Effector CD4-positive, alpha-beta T cell (primary cell): ENCODE measurements at regions not wholly inside any gene's neighbourhood (a gene's known extent, or its start where the extent isn't known, plus 50 kb on each side); places are given as distances from the start of the nearest gene placed in this dataset.
"Not testable (repeated sequence)": the region's sequence is repeated elsewhere in the genome, so short reads cannot be mapped to it uniquely, and the experiment has no call there.

ENCODE experiments used
- DNase-seq: peaks from one replicate; pipeline ENCODE4 v3.0.0-alpha.2; 2020

DNA sequence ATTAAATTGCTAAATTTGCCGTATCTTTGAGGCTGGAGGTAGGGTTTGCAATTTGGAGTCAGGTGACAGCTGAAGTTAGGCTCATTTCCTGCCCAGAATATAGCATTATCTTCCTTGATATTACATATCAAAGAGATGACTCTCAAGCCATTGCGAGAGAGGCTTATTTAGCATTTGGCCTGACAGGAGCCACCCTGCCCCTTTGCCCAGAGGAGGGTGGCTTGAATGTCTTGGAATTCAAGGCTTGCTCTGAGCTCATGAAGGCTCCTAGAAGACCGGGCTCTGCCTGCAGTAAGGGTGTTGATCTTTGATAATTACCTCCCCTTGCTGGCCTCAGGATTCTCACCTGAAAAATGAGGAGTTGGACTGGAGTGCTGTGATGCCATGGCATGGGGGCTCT lies 251.4 kb upstream of the C2CD4B start:
- no peak for DNase-seq

GRCh38 chr15:62417439-62417838 lies 252.4 kb upstream of the C2CD4B start:
- no peak for DNase-seq

DNA sequence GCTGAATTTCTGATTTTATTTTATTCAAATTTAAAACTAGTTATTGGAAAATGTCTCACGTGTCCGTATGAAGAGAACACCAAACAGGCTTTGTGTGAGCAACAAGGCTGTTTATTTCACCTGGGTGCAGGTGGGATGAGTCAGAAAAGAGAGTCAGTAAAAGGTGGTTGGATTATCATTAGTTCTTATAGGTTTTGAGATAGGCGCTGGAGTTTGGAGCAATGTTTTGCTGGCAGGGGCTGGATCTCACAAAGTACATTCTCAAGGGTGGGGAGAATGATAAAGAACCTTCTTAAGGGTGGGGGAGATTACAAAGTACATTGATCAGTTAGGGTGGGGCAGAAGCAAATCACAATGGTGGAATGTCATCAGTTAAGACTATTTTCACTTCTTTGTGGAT lies 253.4 kb upstream of the C2CD4B start:
- not testable (repeated sequence) for DNase-seq

DNA sequence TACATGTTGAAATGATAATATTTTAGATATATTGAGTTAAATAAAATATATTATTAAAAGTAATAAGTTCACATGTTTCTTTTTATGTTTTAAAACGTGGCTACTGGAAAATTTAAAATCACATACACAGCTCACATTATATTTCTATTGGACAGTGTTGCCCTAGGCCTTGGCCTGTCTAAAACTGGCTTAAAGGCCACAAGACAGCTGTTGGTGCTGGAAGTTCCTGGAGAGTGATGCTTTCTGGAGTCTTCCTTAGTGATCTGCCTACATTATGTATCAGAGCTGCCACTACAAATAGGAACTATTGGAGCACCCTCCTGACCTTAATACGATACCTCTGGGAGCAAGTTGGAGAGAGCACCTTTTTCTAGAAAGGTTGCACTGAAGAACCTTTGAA lies 254.1 kb upstream of the C2CD4B start:
- no peak for DNase-seq

DNA sequence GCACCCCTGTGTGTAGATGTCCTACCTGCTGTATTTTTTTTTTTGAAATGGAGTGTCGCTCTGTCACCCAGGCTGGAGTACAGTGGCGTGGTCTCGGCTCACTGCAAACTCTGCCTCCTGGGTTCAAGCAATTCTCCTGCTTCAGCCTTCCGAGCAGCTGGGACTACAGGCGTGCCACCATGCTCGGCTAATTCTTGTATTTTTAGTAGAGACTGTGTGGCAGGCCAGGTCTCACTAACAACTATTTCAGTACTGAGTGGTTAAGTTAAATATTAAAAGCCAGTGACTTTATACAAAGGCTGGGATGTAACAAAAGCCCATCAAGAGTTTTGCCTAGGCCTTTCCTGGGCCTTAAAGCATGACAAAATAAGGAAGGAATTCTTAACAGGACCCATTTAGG lies 255.3 kb upstream of the C2CD4B start:
- DNase-seq, result not testable (repeated sequence)

- DNase-seq, result no peak
Measured at GRCh38 chr15:62421289-62421688, 256.2 kb upstream of the C2CD4B start.

DNA sequence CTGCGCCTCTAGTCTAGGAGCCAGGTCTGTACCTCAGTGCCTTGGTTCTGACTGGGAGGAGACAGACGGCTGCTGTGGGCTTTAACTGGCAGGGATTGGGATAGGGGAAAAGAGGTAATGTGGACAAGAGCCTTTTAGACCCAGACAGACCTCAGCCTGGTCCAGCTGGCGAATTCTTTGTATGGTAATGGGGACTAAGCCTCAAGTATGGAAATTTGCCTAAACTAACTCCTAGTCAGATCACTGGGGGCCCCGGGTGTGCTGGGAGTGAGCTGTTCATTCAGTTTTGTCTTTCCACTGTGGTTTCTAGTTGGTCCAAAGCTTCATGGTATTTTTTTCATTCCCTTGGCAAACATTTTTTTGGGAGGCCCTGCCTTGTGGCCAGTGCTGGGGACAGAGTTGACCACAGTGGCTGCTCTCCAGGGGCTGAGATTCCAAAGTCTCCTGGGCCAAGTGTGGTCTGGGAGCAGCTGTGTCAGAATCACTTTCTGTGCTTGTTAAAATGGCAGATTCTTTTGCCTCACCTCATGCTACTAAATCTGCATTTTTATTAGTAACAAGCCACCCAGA lies 261.4 kb upstream of the C2CD4B start:
- DNase-seq, result no peak

DNA sequence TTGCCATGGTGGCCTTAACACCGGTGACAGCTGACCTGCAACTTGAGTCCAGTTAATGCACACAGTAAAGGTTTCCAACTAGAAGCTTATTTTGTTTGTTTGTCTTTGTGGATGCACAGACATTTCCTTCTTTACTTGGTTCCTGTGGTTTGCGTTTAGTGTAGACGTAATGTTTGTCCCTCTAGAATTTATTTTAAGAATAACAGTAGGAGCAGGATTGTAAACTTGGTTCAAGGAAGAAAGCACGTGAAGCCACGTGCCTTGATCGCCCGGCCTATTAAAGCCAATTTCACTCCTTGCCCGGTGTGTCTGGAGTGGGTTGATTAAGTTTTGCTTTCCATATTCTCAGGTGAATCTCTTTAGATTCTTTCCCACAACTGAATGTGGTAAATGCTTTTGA lies 263.2 kb upstream of the C2CD4B start:
- no peak for DNase-seq

DNA sequence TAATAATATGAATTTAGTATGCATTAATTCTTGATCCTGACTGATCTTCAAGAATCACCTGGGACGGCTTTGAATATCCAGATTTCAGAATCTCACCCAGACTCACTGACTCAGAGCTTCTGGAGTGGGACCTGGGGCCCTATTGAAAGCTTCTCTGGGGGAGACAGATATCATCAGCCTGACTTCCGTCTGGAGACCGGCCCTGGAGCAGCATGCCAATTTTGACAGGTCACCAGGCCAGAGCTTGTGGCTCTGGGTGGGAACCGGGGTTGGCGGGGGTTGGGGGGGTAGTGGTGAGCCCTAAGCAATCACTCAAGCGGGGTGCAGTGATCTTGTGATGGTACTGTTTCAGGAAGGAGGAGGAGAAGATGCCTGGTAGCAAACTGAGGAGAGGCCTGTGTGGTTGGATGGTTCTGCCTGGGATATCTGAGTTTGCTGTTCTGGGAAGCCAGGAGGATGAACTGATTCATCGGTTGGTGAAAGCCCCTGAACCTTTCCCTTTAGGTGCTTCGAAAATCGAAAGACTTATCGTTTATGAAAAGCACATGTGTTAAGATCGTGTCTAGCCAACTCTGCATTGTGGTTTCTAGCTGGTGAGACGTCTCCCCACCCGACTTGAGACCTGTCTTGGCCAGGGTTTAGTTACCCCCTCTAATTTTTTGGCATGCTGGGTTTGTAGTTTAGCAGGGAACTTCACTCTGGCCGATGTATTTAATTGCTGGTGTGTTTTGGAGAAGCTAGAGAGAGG lies 263.9 kb upstream of the C2CD4B start:
- no peak for DNase-seq

GRCh38 chr15:62430056-62430455 lies 265.0 kb upstream of the C2CD4B start:
- DNase-seq, result no peak

DNA sequence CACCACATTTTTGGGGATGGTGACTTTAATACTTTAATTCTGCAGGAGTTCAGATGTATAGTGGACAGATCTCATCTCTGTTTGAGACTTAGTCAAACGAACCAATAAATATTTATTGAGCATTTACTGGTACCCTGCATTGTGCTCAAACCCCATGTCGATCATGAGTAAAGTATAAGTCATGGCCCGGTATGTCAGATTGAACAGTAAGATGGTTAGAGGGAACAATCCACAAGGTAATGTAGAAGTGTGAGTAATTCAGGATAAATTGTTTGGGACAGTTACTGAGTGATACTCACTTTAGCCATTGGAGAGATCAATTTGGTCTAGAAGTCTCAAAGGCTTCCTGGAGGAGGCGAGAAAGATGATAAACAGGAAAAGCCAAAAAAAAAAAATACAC lies 265.5 kb upstream of the C2CD4B start:
- DNase-seq, result no peak

GRCh38 chr15:62431008-62431797 lies 266.1 kb upstream of the C2CD4B start:
- DNase-seq, result no peak

GRCh38 chr15:62431817-62432216 lies 266.7 kb upstream of the C2CD4B start:
- DNase-seq, result no peak

DNA sequence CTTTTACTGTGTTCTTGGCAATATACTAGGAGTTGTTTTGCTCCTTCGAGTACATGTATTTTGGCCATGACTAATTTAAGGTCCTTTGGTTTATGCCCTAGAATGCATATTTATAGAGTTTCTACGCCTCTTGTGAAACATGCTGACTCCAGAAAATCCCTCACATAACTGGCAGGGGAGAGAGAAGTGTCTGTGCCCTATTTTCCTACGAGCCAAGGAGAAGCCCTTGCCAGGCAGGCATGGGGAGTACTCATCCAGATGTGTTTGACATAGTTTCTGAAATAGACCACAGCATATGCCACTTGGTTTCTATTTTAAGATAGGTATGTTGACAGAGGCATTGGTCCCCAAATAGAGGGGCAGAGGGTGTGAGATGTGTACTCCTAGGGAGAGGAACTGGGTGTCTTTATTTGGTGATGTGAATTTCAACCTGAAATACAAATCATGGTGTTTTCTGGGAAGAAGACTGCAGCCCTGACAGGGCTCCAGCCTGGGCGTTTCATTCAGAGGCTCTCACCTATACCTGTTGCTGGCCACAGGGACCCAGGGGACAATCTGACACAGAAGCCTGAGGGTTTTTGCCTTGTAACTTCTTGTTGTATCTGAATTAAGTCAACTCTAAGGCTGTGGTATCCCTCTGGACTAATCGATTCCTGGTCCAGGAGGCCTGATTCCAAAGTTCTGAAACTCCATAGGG lies 267.8 kb upstream of the C2CD4B start:
- no peak for DNase-seq

DNA sequence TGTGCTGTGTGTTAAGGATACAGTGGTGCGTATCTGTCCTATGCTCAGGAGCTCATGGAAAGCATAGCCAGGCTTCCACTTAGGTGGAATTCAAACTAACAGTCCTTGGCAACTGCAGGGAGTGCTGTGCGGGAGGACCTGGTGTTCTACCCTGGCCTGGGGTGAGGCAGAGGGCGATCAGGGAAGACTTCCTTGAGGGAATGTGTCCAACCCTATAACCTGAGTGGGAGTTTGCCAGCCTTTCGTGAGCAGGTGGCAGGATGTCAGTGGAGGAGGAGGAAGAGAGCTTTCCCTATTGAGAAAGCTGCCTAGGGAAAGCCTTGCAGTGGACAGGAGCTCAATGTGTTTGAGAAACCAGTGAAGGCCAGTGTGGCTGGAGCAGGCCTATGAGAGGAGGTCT lies 271.1 kb upstream of the C2CD4B start:
- no peak for DNase-seq

DNA sequence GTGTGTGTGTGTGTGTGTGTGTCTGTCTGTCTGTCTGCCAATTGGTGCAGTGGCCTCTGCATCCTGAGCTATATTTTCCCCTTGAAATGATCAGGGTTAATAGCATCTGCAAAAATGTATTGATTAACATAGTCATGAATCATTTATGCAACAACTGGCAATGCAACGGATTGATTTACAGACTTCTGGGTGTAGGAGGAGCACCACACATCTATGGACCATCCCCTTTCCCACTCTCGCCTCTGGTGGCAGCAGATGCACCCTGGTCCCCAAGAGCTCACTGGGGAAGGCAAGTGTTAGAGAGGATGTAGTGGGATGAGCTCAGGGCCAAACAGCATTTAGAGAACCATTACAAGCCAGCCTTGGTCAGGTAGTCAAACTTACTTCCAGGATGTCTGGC lies 272.7 kb upstream of the C2CD4B start:
- no peak for DNase-seq

- no peak for DNase-seq
Measured at GRCh38 chr15:62439543-62440016, 274.5 kb upstream of the C2CD4B start.

DNA sequence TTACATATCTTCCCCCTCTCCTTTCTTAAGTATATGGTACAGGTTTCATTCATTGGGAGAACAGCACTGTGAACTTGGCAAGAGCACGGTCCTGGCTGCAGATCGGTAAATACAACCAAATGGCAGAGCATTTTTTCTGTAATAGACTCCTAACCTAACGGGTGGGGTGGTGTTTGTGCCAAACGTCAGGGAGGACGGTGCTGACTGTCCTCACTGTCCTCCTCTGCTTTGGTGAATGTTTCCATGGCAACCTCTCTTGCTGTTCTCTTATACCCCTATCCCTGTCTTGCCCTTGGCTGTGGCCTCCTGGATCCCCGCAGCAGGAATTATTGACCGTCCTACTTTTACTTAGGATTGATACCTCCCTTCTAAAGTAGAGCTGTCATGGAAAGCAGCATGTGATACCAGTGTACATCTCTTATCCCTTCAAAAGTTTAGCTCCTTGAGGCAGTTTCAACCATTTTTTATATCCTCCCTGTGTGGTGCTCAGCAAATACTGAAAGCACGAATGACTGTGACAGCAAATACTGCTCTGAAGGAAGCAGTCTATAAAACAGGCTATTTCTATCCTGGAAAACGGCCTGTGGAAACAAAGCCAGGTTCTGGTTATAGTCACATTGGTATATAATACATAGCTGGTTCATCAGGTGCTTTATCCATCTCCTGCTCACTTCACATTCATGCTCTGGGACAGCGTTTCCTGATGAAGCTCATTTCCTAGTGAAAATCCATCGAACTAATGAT lies 275.4 kb upstream of the C2CD4B start:
- no peak for DNase-seq

DNA sequence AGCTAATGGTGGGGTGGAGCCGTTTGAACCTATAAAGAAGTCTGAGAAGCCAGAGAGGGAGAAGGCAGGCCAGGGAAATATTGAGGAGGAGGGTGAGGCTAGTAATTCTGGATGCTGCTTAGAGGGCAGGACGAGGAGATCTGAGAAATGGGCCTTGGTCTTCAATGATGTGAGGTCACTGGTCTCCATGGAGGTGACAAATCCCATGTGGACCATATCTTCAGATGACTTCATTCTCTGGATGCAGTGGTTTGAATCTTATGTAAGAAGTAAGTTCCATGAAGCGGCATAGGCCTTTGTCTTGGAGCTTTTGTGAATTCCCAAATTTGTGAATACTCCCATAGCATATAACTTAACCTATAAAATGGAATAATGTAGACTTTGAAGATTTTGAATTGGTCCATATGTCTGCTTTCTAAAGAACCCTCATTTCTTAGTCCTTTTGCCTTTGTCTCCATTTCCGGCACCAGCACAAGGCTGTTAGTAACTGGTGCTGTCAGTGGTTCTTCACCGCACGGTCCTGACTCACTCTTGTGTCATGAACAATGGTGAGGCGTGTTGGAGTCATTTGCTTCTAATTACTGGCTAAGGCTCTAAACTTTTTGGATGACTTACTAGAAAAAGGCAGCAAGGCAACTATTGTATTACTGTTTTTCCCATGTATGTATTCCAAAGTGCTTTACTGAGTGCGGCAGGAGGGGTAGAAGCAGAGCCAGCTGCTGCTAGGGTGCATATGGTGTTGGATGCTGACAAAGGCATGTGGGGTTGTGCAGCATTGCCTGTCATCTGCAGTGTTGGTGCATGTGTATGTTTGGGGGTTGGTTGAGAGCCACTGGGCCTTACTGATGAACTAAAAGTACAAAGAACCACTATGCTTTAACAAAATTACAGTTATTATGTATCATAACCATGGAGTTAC lies 279.3 kb upstream of the C2CD4B start:
- DNase-seq, result no peak

- no peak for DNase-seq
Measured at GRCh38 chr15:62445244-62445643, 280.2 kb upstream of the C2CD4B start.

DNA sequence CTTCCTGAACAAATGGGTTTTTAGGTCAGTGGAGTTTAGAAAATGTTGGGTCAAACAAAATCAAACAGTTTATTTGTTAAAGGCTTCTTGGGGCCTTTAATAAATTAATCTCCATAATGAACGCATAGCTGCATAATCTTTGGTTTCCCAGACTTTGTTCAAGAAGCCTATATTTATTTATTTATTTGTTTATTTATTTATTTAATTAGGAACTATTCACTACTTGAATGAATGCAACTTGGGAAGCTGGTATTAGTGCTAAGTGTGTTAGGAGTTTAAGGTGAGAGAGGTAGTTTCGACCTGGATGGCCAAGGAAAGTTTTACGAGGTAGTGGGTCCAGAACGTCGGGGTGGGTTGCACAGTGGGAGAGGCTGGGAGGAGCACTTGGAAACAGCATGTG lies 281.9 kb upstream of the C2CD4B start:
- DNase-seq, result no peak
